ENCODE measurements at regions not wholly inside any gene's neighbourhood (a gene's known extent, or its start where the extent isn't known, plus 50 kb on each side); places are given as distances from the start of the nearest gene placed in this dataset.

GRCh38 chr4:31080887-31081286 is 360.7 kb downstream of the PCDH7 start:
- DNase-seq (ENCODE audit: extremely low read depth in 1 of 11, low read depth in 9 of 11, low spot score in 4 of 11): no peak

GRCh38 chr4:31081366-31081765 is 361.2 kb downstream of the PCDH7 start:
- DNase-seq (ENCODE audit: extremely low read depth in 1 of 11, low read depth in 9 of 11, low spot score in 4 of 11): no peak

- no peak for DNase-seq (ENCODE audit: extremely low read depth in 1 of 11, low read depth in 9 of 11, low spot score in 4 of 11)
These were observed 363.3 kb downstream of the PCDH7 start for GRCh38 chr4:31083456-31083855.

GRCh38 chr4:31084806-31085416 is 364.7 kb downstream of the PCDH7 start:
- DNase-seq (ENCODE audit: extremely low read depth in 1 of 11, low read depth in 9 of 11, low spot score in 4 of 11): no peak

GRCh38 chr4:31085689-31086088 is 365.5 kb downstream of the PCDH7 start:
- no peak for DNase-seq (ENCODE audit: extremely low read depth in 1 of 11, low read depth in 9 of 11, low spot score in 4 of 11)

- DNase-seq (ENCODE audit: extremely low read depth in 1 of 11, low read depth in 9 of 11, low spot score in 4 of 11): no peak
These were observed 366.7 kb downstream of the PCDH7 start for GRCh38 chr4:31086756-31087330.

GRCh38 chr4:31088600-31089230 is 368.5 kb downstream of the PCDH7 start:
- DNase-seq (ENCODE audit: extremely low read depth in 1 of 11, low read depth in 9 of 11, low spot score in 4 of 11): no peak

GRCh38 chr4:31089815-31090214 is 369.6 kb downstream of the PCDH7 start:
- DNase-seq (ENCODE audit: extremely low read depth in 1 of 11, low read depth in 9 of 11, low spot score in 4 of 11): no peak

GRCh38 chr4:31094474-31094873 is 374.3 kb downstream of the PCDH7 start:
- no peak for DNase-seq (ENCODE audit: extremely low read depth in 1 of 11, low read depth in 9 of 11, low spot score in 4 of 11)

GRCh38 chr4:31097999-31098398 is 377.8 kb downstream of the PCDH7 start:
- no peak for DNase-seq (ENCODE audit: extremely low read depth in 1 of 11, low read depth in 9 of 11, low spot score in 4 of 11)

GRCh38 chr4:31100536-31100935 is 380.4 kb downstream of the PCDH7 start:
- no peak for DNase-seq (ENCODE audit: extremely low read depth in 1 of 11, low read depth in 9 of 11, low spot score in 4 of 11)

- DNase-seq (ENCODE audit: extremely low read depth in 1 of 11, low read depth in 9 of 11, low spot score in 4 of 11): no peak
These were observed 383.9 kb downstream of the PCDH7 start for GRCh38 chr4:31104043-31104442.

- no peak for DNase-seq (ENCODE audit: extremely low read depth in 1 of 11, low read depth in 9 of 11, low spot score in 4 of 11)
These were observed 384.4 kb downstream of the PCDH7 start for GRCh38 chr4:31104577-31104976.

GRCh38 chr4:31106419-31106818 is 386.2 kb downstream of the PCDH7 start:
- DNase-seq (ENCODE audit: extremely low read depth in 1 of 11, low read depth in 9 of 11, low spot score in 4 of 11): no peak

GRCh38 chr4:31107362-31107761 is 387.2 kb downstream of the PCDH7 start:
- DNase-seq (ENCODE audit: extremely low read depth in 1 of 11, low read depth in 9 of 11, low spot score in 4 of 11): no peak

GRCh38 chr4:31108762-31109161 is 388.6 kb downstream of the PCDH7 start:
- DNase-seq (ENCODE audit: extremely low read depth in 1 of 11, low read depth in 9 of 11, low spot score in 4 of 11): no peak

- DNase-seq (ENCODE audit: extremely low read depth in 1 of 11, low read depth in 9 of 11, low spot score in 4 of 11): no peak
These were observed 391.6 kb downstream of the PCDH7 start for GRCh38 chr4:31111790-31112189.

- no peak for DNase-seq (ENCODE audit: extremely low read depth in 1 of 11, low read depth in 9 of 11, low spot score in 4 of 11)
These were observed 394.6 kb downstream of the PCDH7 start for GRCh38 chr4:31114816-31115215.

GRCh38 chr4:31124008-31124585 is 403.9 kb downstream of the PCDH7 start:
- DNase-seq (ENCODE audit: extremely low read depth in 1 of 11, low read depth in 9 of 11, low spot score in 4 of 11): no peak

GRCh38 chr4:31125061-31125460 is 404.9 kb downstream of the PCDH7 start:
- no peak for DNase-seq (ENCODE audit: extremely low read depth in 1 of 11, low read depth in 9 of 11, low spot score in 4 of 11)

- no peak for DNase-seq (ENCODE audit: extremely low read depth in 1 of 11, low read depth in 9 of 11, low spot score in 4 of 11)
These were observed 405.3 kb downstream of the PCDH7 start for GRCh38 chr4:31125496-31125895.
